ENCODE measurements at regions not wholly inside any gene's neighbourhood (a gene's known extent, or its start where the extent isn't known, plus 50 kb on each side); places are given as distances from the start of the nearest gene placed in this dataset.

DNA sequence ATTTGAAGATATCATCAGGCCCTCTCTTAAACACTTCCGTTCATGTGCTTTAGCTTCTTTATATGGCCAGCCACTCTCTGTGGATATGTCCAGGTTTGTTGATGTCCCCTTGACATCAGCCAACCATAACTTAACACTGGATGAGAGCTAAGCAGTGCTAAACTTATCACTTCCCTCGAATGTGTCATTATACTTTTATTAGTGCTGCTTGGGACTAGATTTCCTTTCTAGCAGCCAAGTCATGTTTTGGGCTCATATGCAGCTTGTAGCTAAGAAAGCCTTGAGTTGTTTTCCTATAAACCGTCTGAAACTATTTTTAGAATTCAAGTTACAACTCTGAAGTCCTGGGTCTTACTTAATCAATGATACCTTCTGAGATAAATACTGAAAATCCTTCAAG, 144.8 kb upstream of the TNP1 start:
- TF ChIP-seq, protein P1, sequence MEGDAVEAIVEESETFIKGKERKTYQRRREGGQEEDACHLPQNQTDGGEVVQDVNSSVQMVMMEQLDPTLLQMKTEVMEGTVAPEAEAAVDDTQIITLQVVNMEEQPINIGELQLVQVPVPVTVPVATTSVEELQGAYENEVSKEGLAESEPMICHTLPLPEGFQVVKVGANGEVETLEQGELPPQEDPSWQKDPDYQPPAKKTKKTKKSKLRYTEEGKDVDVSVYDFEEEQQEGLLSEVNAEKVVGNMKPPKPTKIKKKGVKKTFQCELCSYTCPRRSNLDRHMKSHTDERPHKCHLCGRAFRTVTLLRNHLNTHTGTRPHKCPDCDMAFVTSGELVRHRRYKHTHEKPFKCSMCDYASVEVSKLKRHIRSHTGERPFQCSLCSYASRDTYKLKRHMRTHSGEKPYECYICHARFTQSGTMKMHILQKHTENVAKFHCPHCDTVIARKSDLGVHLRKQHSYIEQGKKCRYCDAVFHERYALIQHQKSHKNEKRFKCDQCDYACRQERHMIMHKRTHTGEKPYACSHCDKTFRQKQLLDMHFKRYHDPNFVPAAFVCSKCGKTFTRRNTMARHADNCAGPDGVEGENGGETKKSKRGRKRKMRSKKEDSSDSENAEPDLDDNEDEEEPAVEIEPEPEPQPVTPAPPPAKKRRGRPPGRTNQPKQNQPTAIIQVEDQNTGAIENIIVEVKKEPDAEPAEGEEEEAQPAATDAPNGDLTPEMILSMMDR (conservative IDR thresholded peaks at IDR 0.05; ENCODE audit: low read length), result no peak
- TF ChIP-seq EZH2phosphoT487 (IDR thresholded peaks at IDR 0.05; ENCODE audit: borderline replicate concordance, low read depth, low read length), result no peak
